Large intestine (tissue), 3 donors: ENCODE measurements at regions not wholly inside any gene's neighbourhood (a gene's known extent, or its start where the extent isn't known, plus 50 kb on each side); places are given as distances from the start of the nearest gene placed in this dataset.

Experiments
- DNase-seq, 2 donors: peaks; one replicate each; pipeline versions ENCODE4 v3.0.0 to v3.0.0-alpha.2; 2013
- H3K27ac ChIP-seq: one replicate; pipeline ENCODE4 v1.5.1; 2013; ENCODE audit warnings: low read length
- H3K27me3 ChIP-seq: 2 replicates; pipeline ENCODE4 v1.6.1; 2013; ENCODE audit warnings: low read length; ENCODE audit not compliant: control insufficient read depth, insufficient read depth
- H3K36me3 ChIP-seq: 2 replicates; pipeline ENCODE4 v1.6.1; 2013; ENCODE audit warnings: low read length; ENCODE audit not compliant: control insufficient read depth, insufficient read depth
- H3K4me1 ChIP-seq: one replicate; pipeline ENCODE4 v1.6.1; 2013; ENCODE audit warnings: low read length; ENCODE audit not compliant: control insufficient read depth, insufficient read depth
- H3K4me3 ChIP-seq: one replicate; pipeline ENCODE4 v1.5.1; 2013; ENCODE audit warnings: low read length
- H3K9me3 ChIP-seq: one replicate; pipeline ENCODE4 v1.6.1; 2013; ENCODE audit warnings: mild to moderate bottlenecking, low read depth, low read length, moderate library complexity; ENCODE audit not compliant: control insufficient read depth
- WGBS: methylation state at CpG from one replicate; pipeline ENCODE4 v1.1.5; 2013; ENCODE audit warnings: low lambda C conversion rate; ENCODE audit not compliant: insufficient coverage; 5-methylcytosine and 5-hydroxymethylcytosine counted together

GRCh38 chrX:150050387-150050786, 112.1 kb upstream of the EOLA2 start:
- Histone ChIP-seq H3K9me3 (no peaks in the 10 kb centered on the region), H3K4me3 (no peak overlapping the region), H3K27me3 (no peaks in the 10 kb centered on the region), H3K4me1 (no peaks in the 10 kb centered on the region), H3K36me3 (no peaks in the 10 kb centered on the region), H3K27ac (no peak overlapping the region)
- no CpG with 5 or more reads among the region's 1 CpG for WGBS
- no peak for DNase-seq

- Histone ChIP-seq H3K9me3 (no peaks in the 10 kb centered on the region), H3K4me1 (no peaks in the 10 kb centered on the region), H3K27ac (no peak overlapping the region), H3K4me3 (no peak overlapping the region), H3K27me3 (no peaks in the 10 kb centered on the region), H3K36me3 (no peaks in the 10 kb centered on the region)
- no peak for DNase-seq
- no CpG with 5 or more reads among the region's 2 CpGs for WGBS
These were observed 112.8 kb upstream of the EOLA2 start for GRCh38 chrX:150051096-150051495.

- Histone ChIP-seq H3K9me3 (no peaks in the 10 kb centered on the region), H3K36me3 (no peaks in the 10 kb centered on the region), H3K4me1 (no peaks in the 10 kb centered on the region), H3K27me3 (no peaks in the 10 kb centered on the region), H3K4me3 (no peak overlapping the region), H3K27ac (no peak overlapping the region)
- DNase-seq, result no peak
- WGBS, result no CpG with 5 or more reads among the region's 1 CpG
These were observed 113.9 kb upstream of the EOLA2 start for GRCh38 chrX:150052226-150052625.

- Histone ChIP-seq H3K36me3 (no peaks in the 10 kb centered on the region), H3K27me3 (no peaks in the 10 kb centered on the region), H3K27ac (no peak overlapping the region), H3K4me3 (no peak overlapping the region), H3K4me1 (no peaks in the 10 kb centered on the region), H3K9me3 (no peaks in the 10 kb centered on the region)
- DNase-seq, result no peak
- WGBS, result no CpG with 5 or more reads among the region's 1 CpG
These were observed 120.4 kb upstream of the EOLA2 start for GRCh38 chrX:150058728-150059127.

- H3K27ac ChIP-seq, result no peak overlapping the region
- WGBS, result no CpG with 5 or more reads among the region's 7 CpGs
- no peak for DNase-seq
- no peak overlapping the region for H3K4me3 ChIP-seq
- H3K27me3 ChIP-seq, result no peaks in the 10 kb centered on the region
- no peaks in the 10 kb centered on the region for H3K4me1 ChIP-seq
- H3K9me3 ChIP-seq, result no peaks in the 10 kb centered on the region
- H3K36me3 ChIP-seq, result no peaks in the 10 kb centered on the region
These were observed 122.1 kb upstream of the EOLA2 start for GRCh38 chrX:150060406-150060805.

- H3K9me3 ChIP-seq, result no peaks in the 10 kb centered on the region
- H3K36me3 ChIP-seq, result no peaks in the 10 kb centered on the region
- H3K4me3 ChIP-seq, result no peak overlapping the region
- no peak for DNase-seq
- no peak overlapping the region for H3K27ac ChIP-seq
- 40% methylated on average over 1 of the region's 8 CpGs for WGBS
- H3K4me1 ChIP-seq, result no peaks in the 10 kb centered on the region
- H3K27me3 ChIP-seq, result no peaks in the 10 kb centered on the region
These were observed 124.2 kb upstream of the EOLA2 start for GRCh38 chrX:150062292-150063137.

GRCh38 chrX:150063138-150063518, 124.8 kb upstream of the EOLA2 start:
- Histone ChIP-seq H3K36me3 (no peaks in the 10 kb centered on the region), H3K27me3 (no peaks in the 10 kb centered on the region), H3K4me1 (no peaks in the 10 kb centered on the region), H3K9me3 (no peaks in the 10 kb centered on the region), H3K4me3 (no peak overlapping the region), H3K27ac (no peak overlapping the region)
- no peak for DNase-seq

GRCh38 chrX:150063674-150064073, 125.4 kb upstream of the EOLA2 start:
- Histone ChIP-seq H3K4me3 (no peak overlapping the region), H3K27ac (no peak overlapping the region), H3K27me3 (no peaks in the 10 kb centered on the region), H3K36me3 (no peaks in the 10 kb centered on the region), H3K4me1 (no peaks in the 10 kb centered on the region), H3K9me3 (no peaks in the 10 kb centered on the region)
- WGBS, result 100% methylated on average over 2 of the region's 5 CpGs
- DNase-seq, result no peak

GRCh38 chrX:150074175-150074574, 135.9 kb upstream of the EOLA2 start:
- Histone ChIP-seq H3K36me3 (no peaks in the 10 kb centered on the region), H3K27ac (no peak overlapping the region), H3K9me3 (no peaks in the 10 kb centered on the region), H3K4me1 (no peaks in the 10 kb centered on the region), H3K27me3 (no peaks in the 10 kb centered on the region), H3K4me3 (no peak overlapping the region)
- whole genome bisulfite sequencing, result no CpG with 5 or more reads among the region's 1 CpG
- DNase-seq, result no peak

GRCh38 chrX:150080497-150080896, 142.2 kb upstream of the EOLA2 start:
- Histone ChIP-seq H3K36me3 (no peaks in the 10 kb centered on the region), H3K4me3 (no peak overlapping the region), H3K9me3 (no peaks in the 10 kb centered on the region), H3K27me3 (no peaks in the 10 kb centered on the region), H3K27ac (no peak overlapping the region), H3K4me1 (no peaks in the 10 kb centered on the region)
- DNase-seq, result no peak
- WGBS, result no CpG with 5 or more reads among the region's 2 CpGs

GRCh38 chrX:150081076-150081475, 142.8 kb upstream of the EOLA2 start:
- Histone ChIP-seq H3K27me3 (no peaks in the 10 kb centered on the region), H3K27ac (no peak overlapping the region), H3K4me1 (no peaks in the 10 kb centered on the region), H3K4me3 (no peak overlapping the region), H3K9me3 (no peaks in the 10 kb centered on the region), H3K36me3 (no peaks in the 10 kb centered on the region)
- no peak for DNase-seq
- WGBS, result no CpG with 5 or more reads among the region's 3 CpGs
